ENCODE measurements at regions not wholly inside any gene's neighbourhood (a gene's known extent, or its start where the extent isn't known, plus 50 kb on each side); places are given as distances from the start of the nearest gene placed in this dataset.

DNA sequence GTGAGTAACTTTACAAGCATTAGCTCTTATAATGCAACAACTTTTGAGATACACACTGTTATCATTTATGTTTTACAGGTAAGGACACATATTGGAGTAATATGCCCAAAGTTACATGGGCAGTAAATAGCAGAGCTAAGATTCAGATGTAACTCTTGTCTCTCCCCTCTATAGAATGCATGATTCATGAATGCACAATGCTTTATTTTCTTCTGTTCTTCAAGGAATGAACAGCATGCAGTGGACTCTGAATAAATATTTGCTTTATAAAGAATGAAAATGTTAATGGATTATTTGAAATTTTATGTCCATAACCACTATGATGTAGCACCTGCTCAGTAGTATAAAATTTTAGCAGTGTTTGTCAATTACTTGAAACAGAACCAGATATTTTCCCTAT is 629.5 kb downstream of the KCTD16 start:
- Histone ChIP-seq H3K4me3 (no peak overlapping the region), H3K27ac (no peak overlapping the region), H3K4me1 (ENCODE audit: low read depth) (no peaks in the 10 kb centered on the region), H3K27me3 (no peaks in the 10 kb centered on the region), H3K36me3 (no peaks in the 10 kb centered on the region), H3K9me3 (ENCODE audit: low read depth) (no peaks in the 10 kb centered on the region)
- TF ChIP-seq, protein P1, sequence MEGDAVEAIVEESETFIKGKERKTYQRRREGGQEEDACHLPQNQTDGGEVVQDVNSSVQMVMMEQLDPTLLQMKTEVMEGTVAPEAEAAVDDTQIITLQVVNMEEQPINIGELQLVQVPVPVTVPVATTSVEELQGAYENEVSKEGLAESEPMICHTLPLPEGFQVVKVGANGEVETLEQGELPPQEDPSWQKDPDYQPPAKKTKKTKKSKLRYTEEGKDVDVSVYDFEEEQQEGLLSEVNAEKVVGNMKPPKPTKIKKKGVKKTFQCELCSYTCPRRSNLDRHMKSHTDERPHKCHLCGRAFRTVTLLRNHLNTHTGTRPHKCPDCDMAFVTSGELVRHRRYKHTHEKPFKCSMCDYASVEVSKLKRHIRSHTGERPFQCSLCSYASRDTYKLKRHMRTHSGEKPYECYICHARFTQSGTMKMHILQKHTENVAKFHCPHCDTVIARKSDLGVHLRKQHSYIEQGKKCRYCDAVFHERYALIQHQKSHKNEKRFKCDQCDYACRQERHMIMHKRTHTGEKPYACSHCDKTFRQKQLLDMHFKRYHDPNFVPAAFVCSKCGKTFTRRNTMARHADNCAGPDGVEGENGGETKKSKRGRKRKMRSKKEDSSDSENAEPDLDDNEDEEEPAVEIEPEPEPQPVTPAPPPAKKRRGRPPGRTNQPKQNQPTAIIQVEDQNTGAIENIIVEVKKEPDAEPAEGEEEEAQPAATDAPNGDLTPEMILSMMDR (IDR thresholded peaks at IDR 0.05; ENCODE audit: low read depth, low read length), result no peak
- DNase-seq (ENCODE audit: low read depth in 1 of 2, low spot score in 1 of 2), result no peak

DNA sequence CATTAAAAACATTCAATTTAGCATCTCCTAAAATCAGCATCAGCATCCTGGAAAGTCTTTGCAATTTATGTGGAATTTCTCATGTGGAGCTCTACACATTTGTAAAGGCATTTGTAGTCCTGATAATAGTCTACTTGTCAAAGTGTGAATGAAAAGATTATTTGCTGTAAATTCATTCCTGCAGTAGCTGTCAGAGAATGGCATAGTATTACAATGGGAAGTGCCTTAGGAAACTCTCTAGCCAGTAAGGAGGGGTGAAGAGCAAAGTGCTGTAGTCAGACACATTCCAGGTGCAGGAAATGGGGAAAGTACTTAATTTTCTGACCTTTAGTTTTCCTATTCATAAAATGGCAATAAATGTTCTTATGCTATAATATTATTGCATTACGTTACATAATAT is 627.9 kb downstream of the KCTD16 start:
- no peaks in the 10 kb centered on the region for H3K4me1 ChIP-seq (ENCODE audit: low read depth)
- H3K4me3 ChIP-seq, result no peak overlapping the region
- H3K27ac ChIP-seq, result no peak overlapping the region
- no peaks in the 10 kb centered on the region for H3K27me3 ChIP-seq
- no peaks in the 10 kb centered on the region for H3K36me3 ChIP-seq
- no peaks in the 10 kb centered on the region for H3K9me3 ChIP-seq (ENCODE audit: low read depth)
- no peak for DNase-seq (ENCODE audit: low read depth in 1 of 2, low spot score in 1 of 2)
- TF ChIP-seq, protein P1 (IDR thresholded peaks at IDR 0.05; ENCODE audit: low read depth, low read length), result no peak

GRCh38 chr5:144794922-144795321 is 624.2 kb downstream of the KCTD16 start:
- no peaks in the 10 kb centered on the region for H3K36me3 ChIP-seq
- H3K4me3 ChIP-seq, result no peak overlapping the region
- H3K27ac ChIP-seq, result no peak overlapping the region
- H3K9me3 ChIP-seq (ENCODE audit: low read depth), result no peaks in the 10 kb centered on the region
- DNase-seq (ENCODE audit: low read depth in 1 of 2, low spot score in 1 of 2), result no peak
- TF ChIP-seq, protein P1 (IDR thresholded peaks at IDR 0.05; ENCODE audit: low read depth, low read length), result no peak
- H3K4me1 ChIP-seq (ENCODE audit: low read depth), result no peaks in the 10 kb centered on the region
- no peaks in the 10 kb centered on the region for H3K27me3 ChIP-seq

- H3K27me3 ChIP-seq, result no peaks in the 10 kb centered on the region
- H3K36me3 ChIP-seq, result no peaks in the 10 kb centered on the region
- no peak overlapping the region for H3K27ac ChIP-seq
- no peaks in the 10 kb centered on the region for H3K4me1 ChIP-seq (ENCODE audit: low read depth)
- no peak for DNase-seq (ENCODE audit: low read depth in 1 of 2, low spot score in 1 of 2)
- H3K9me3 ChIP-seq (ENCODE audit: low read depth), result no peaks in the 10 kb centered on the region
- no peak overlapping the region for H3K4me3 ChIP-seq
- TF ChIP-seq, protein P1 (IDR thresholded peaks at IDR 0.05; ENCODE audit: low read depth, low read length), result no peak
These were observed 617.9 kb downstream of the KCTD16 start for GRCh38 chr5:144788556-144788955.

DNA sequence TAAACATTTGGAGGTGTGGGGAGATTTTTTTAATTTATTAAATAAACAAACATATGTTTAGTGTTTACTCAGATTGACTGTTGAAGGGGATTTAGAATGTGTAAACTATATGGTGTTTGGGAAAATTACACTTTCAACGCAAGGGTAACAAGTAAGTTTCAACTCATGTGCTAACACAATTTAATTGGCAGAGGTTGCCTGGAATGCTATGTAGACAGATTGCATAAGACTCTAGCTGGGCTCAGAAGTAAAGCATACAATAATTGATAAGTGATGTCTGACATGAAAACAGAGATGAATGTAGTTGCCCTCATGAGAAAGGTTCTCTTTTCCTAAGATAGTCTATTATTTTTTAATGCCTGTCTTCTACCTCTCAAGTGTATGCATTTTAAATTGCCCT is 617.4 kb downstream of the KCTD16 start:
- no peaks in the 10 kb centered on the region for H3K27me3 ChIP-seq
- TF ChIP-seq, protein P1 (IDR thresholded peaks at IDR 0.05; ENCODE audit: low read depth, low read length), result no peak

DNA sequence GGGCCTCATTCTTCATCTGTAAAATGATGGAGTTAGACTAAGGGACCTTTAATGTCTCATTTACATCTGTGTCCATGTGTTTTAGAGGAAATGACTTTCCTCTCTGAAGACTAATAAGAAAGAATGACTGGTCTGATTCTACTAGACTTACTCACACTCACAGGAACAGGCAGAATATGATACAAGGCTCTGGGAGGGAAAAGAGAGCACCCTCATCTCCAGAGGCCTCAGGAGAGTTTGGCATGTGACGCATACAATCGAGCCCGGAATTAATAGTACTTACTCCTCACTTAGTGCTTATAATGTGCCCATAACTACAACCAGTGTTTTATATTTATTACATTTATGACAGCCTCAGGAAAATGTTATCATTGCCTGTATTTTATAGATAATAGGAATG is 608.7 kb downstream of the KCTD16 start:
- Histone ChIP-seq H3K4me3 (no peak overlapping the region), H3K9me3 (ENCODE audit: low read depth) (no peaks in the 10 kb centered on the region), H3K36me3 (no peaks in the 10 kb centered on the region), H3K4me1 (ENCODE audit: low read depth) (no peaks in the 10 kb centered on the region), H3K27me3 (no peaks in the 10 kb centered on the region), H3K27ac (no peak overlapping the region)
- TF ChIP-seq, protein P1 (IDR thresholded peaks at IDR 0.05; ENCODE audit: low read depth, low read length), result no peak
- DNase-seq (ENCODE audit: low read depth in 1 of 2, low spot score in 1 of 2), result no peak

More for the DNA sequence above, 617.4 kb downstream of the KCTD16 start:
- Histone ChIP-seq H3K27ac (no peak overlapping the region), H3K36me3 (no peaks in the 10 kb centered on the region), H3K4me1 (ENCODE audit: low read depth) (no peaks in the 10 kb centered on the region), H3K4me3 (no peak overlapping the region), H3K9me3 (ENCODE audit: low read depth) (no peaks in the 10 kb centered on the region)
- no peak for DNase-seq (ENCODE audit: low read depth in 1 of 2, low spot score in 1 of 2)

Data from cardiac muscle cell (in vitro differentiated cells and primary cell).